ENCODE measurements at regions not wholly inside any gene's neighbourhood (a gene's known extent, or its start where the extent isn't known, plus 50 kb on each side); places are given as distances from the start of the nearest gene placed in this dataset.

- TF ChIP-seq POLR2A (IDR thresholded peaks at IDR 0.05; ENCODE audit: control extremely low read depth in 1 of 2, low read depth in 2 of 2, low read length in 2 of 2) (no peak), CTCF (IDR thresholded peaks at IDR 0.05; ENCODE audit: control extremely low read depth in 1 of 3, insufficient read depth in 1 of 3, low read depth in 1 of 3, low read length in 3 of 3) (no peak), POLR2AphosphoS5 (IDR thresholded peaks at IDR 0.05; ENCODE audit: low read depth, low read length) (no peak), BRCA1 (IDR thresholded peaks at IDR 0.05; ENCODE audit: low read depth, low read length) (no peak), CBX5 (IDR thresholded peaks at IDR 0.05; ENCODE audit: low read depth, low read length) (no peak), SRF (IDR thresholded peaks at IDR 0.05; ENCODE audit: low read depth, low read length) (no peak), CHD2 (IDR thresholded peaks at IDR 0.05; ENCODE audit: low read length) (no peak), TAF1 (IDR thresholded peaks at IDR 0.05; ENCODE audit: low read depth, low read length) (no peak), MAFK (IDR thresholded peaks at IDR 0.05; ENCODE audit: low read depth, low read length) (no peak)
These were observed 338.4 kb upstream of the TRPC7 start for GRCh38 chr5:136703706-136704105.

Data from H1 (cell line).